AG04449 (cell line): ENCODE measurements at regions not wholly inside any gene's neighbourhood (a gene's known extent, or its start where the extent isn't known, plus 50 kb on each side); places are given as distances from the start of the nearest gene placed in this dataset.

Experiments used
- CTCF ChIA-PET: fragments of 350-600 bp; formaldehyde crosslinking; extraction: SDS; loops from one replicate; lab custom pipeline; 2021; ENCODE audit warnings: antibody characterized with exemption; lab: Yijun Ruan, JAX
- POLR2A ChIA-PET: fragments of 400-600, 350-600 bp; formaldehyde crosslinking; extraction: SDS; loops from one replicate; lab custom pipeline; 2020; ENCODE audit warnings: antibody characterized with exemption, inconsistent platforms; lab: Yijun Ruan, JAX
- DNase-seq: peaks from one replicate; pipeline ENCODE4 v3.0.0-alpha.2; 2010; ENCODE audit warnings: low read depth, low spot score
- H3K4me3 ChIP-seq: 2 replicates; pipeline ENCODE4 v1.5.1; 2011; ENCODE audit warnings: low read depth, mild to moderate bottlenecking, control low read depth, low read length
- CTCF ChIP-seq: IDR thresholded peaks from one replicate; pipeline ENCODE4 v1.5.1; 2011; ENCODE audit warnings: mild to moderate bottlenecking, moderate library complexity, low read length, control low read depth, inconsistent platforms; ENCODE audit not compliant: insufficient read depth; ENCODE audit errors: missing control alignments

- H3K4me3 ChIP-seq = no peak overlapping the region
- CTCF ChIA-PET = no interaction called here
- POLR2A ChIA-PET = no interaction called here
- DNase-seq = no peak
- TF ChIP-seq CTCF = no peak
Observed at GRCh38 chr12:73301530-73301929, 1029.4 kb downstream of the TRHDE start.

- no peak for DNase-seq
- no peak for TF ChIP-seq CTCF
- POLR2A ChIA-PET = no interaction called here
- CTCF ChIA-PET = no interaction called here
- H3K4me3 ChIP-seq = no peak overlapping the region
Observed at GRCh38 chr12:73307260-73307659, 1035.1 kb downstream of the TRHDE start.

GRCh38 chr12:73308079-73308478 lies 1035.9 kb downstream of the TRHDE start:
- H3K4me3 ChIP-seq = no peak overlapping the region
- ChIA-PET CTCF (no interaction called here), POLR2A (no interaction called here)
- no peak for TF ChIP-seq CTCF
- DNase-seq = no peak

GRCh38 chr12:73308747-73309146 lies 1036.6 kb downstream of the TRHDE start:
- no peak for DNase-seq

GRCh38 chr12:73321319-73321718 lies 1049.1 kb downstream of the TRHDE start:
- no peak for DNase-seq
- ChIA-PET CTCF (no interaction called here), POLR2A (no interaction called here)
- no peak overlapping the region for H3K4me3 ChIP-seq
- TF ChIP-seq CTCF = no peak

More at GRCh38 chr12:73308747-73309146, 1036.6 kb downstream of the TRHDE start:
- no peak for TF ChIP-seq CTCF
- CTCF ChIA-PET = no interaction called here
- POLR2A ChIA-PET = no interaction called here
- H3K4me3 ChIP-seq = no peak overlapping the region

- no peak for TF ChIP-seq CTCF
- no peak overlapping the region for H3K4me3 ChIP-seq
- DNase-seq = no peak
- ChIA-PET POLR2A (no interaction called here), CTCF (no interaction called here)
Observed at GRCh38 chr12:73321776-73322175, 1049.6 kb downstream of the TRHDE start.
